HG03097 (cell line): ENCODE measurements at regions not wholly inside any gene's neighbourhood (a gene's known extent, or its start where the extent isn't known, plus 50 kb on each side); places are given as distances from the start of the nearest gene placed in this dataset.

ENCODE experiments used
- ATAC-seq: cut with Tn5 transposase; IDR thresholded peaks from one replicate; pipeline ENCODE4 v1.9.1; 2021; ENCODE audit not compliant: unreplicated experiment, low FRiP score

- no peak for ATAC-seq
These were observed 400.7 kb downstream of the HRH4 start for GRCh38 chr18:24860978-24861680.

- ATAC-seq = no peak
These were observed 401.9 kb downstream of the HRH4 start for GRCh38 chr18:24862201-24862816.

- no peak for ATAC-seq
These were observed 407.9 kb downstream of the HRH4 start for GRCh38 chr18:24868311-24868710.

- no peak for ATAC-seq
These were observed 408.4 kb downstream of the HRH4 start for GRCh38 chr18:24868760-24869237.

- no peak for ATAC-seq
These were observed 408.8 kb downstream of the HRH4 start for GRCh38 chr18:24869285-24869684.

GRCh38 chr18:24875286-24875685, 414.8 kb downstream of the HRH4 start:
- no peak for ATAC-seq

- ATAC-seq = no peak
These were observed 415.3 kb downstream of the HRH4 start for GRCh38 chr18:24875777-24876176.

DNA sequence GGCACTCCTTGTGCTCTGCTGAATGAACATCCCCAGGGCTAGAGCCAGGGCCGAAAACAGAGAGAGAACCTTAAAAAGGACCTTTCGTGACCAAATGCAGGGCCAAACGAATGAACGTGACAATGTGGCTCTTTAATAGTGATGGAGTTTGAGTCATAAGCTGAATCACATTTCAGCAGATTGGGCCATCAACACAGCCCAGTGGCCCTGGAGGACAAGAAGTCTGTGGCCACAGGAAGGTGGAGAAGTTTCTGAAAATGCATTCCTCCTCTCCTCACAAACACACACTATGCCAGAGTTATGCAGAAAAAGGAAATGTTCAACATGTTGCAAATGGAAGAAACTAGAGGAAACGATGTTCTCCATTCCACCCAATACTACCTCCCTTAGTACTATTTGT, 415.8 kb downstream of the HRH4 start:
- no peak for ATAC-seq

- ATAC-seq = no peak
These were observed 416.6 kb downstream of the HRH4 start for GRCh38 chr18:24877066-24877465.

GRCh38 chr18:24877546-24877945, 417.1 kb downstream of the HRH4 start:
- no peak for ATAC-seq

- ATAC-seq = no peak
These were observed 417.9 kb downstream of the HRH4 start for GRCh38 chr18:24878289-24878688.

- no peak for ATAC-seq
These were observed 424.8 kb downstream of the HRH4 start for GRCh38 chr18:24885276-24885675.

DNA sequence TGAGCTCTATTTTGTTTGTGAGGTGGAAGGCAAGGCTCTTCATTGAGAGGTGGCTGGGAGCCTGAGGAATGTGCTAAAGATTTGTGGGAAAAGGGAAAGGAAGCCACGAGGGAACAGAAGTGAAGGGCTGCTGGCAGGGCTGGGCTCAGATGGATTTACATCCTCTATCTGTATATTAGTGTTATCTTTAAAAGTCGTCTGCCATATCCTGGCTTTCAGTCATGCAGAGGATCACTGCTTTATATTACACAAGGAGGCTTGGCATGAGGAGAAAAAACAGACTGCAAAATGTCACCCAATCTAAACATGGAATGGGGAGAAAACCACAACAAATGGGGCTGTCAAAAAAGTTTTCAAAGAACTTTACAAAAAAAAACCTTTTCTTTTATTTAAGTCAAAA, 434.4 kb downstream of the HRH4 start:
- no peak for ATAC-seq

- no peak for ATAC-seq
These were observed 437.0 kb downstream of the HRH4 start for GRCh38 chr18:24897461-24897860.

DNA sequence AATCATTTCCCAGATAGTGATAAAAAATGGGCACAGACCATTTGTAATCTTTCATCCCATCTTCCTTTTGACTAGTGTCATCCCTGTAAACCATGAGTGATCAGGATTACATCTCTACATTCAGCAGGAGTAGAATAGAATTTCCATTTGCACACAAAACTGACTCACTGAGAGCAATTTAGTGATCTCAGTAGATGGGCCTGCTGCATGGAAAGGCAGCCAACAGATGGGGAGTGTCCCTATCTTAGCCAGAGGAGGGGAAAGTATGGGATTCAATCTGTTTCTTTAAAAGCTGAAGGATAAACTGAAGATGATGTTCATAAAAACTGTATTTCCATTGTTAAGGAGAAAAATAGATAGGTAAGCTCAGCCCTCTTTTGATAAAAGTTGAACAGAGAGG, 441.7 kb downstream of the ZNF521 start:
- ATAC-seq = no peak

- no peak for ATAC-seq
These were observed 438.3 kb downstream of the ZNF521 start for GRCh38 chr18:24913507-24914170.

DNA sequence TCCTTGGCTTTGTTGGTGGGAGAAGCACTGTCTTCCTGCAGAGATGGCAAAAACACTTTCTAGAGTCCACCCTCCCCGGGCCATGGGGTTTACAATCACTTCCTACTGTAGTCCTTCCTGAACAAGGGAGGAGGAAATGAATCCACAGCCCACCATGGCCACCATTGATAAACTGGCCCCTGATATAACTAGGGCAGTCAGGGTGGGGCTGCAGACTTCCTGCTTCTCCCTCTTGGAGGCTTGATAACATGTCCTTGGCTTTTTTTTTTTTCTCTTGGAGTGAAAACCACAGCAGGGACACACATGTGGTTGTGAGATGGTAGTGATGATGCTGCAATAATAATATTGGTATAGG, 437.8 kb downstream of the ZNF521 start:
- no peak for ATAC-seq

GRCh38 chr18:24914685-24915084, 437.3 kb downstream of the ZNF521 start:
- no peak for ATAC-seq

- ATAC-seq = no peak
These were observed 436.4 kb downstream of the ZNF521 start for GRCh38 chr18:24915547-24915946.

DNA sequence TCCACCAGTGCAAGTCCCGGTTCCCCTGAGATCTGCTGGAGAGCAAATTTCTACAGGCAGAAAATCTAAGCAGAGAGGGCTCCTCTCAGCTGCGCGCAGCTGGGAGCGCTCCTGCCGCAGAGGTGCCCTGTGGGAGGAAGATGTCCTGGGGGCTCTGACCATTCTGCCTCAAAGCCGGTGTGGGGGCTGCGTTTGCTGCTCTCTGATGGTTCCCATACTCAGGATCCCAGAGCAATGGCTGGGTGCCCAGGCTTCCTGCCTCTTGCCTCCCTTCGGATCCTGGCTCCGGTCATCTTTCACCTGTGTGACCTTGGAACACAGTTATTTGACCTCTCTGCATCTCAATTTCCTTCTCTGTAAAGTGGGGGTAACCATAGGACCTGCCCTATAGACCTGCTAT, 434.2 kb downstream of the ZNF521 start:
- ATAC-seq = no peak

- no peak for ATAC-seq
These were observed 433.7 kb downstream of the ZNF521 start for GRCh38 chr18:24918257-24918656.
